ENCODE measurements at regions not wholly inside any gene's neighbourhood (a gene's known extent, or its start where the extent isn't known, plus 50 kb on each side); places are given as distances from the start of the nearest gene placed in this dataset.

DNA sequence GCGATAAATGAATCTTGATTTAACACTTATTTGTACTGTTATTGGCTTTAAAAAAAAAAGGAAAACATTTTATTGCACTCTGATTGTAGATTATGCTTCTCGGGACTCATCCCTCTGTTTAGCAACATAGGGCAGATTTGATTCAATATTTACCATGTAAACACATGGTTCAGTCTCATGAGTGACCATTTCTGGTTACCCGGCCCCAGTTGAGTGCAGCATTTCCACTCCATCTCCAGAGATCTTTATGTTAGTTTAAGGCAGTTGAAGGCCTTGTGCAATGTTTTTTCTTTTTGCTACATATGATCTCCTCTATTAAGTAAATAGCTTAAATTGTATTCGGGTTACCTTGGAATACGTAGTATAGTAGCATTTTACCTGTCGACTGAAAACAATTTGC lies 143.3 kb upstream of the RPS6KA3 start:
- Histone ChIP-seq H3K27me3 (ENCODE audit: low read length) (no peaks in the 10 kb centered on the region), H2AFZ (ENCODE audit: low read length) (no peak overlapping the region), H3K27ac (ENCODE audit: low read length) (no peak overlapping the region), H3K9ac (ENCODE audit: low read length) (no peak overlapping the region), H3K4me3 (ENCODE audit: low read length) (no peak overlapping the region), H3K4me2 (ENCODE audit: low read depth, low read length, poor library complexity, severe bottlenecking) (no peak overlapping the region), H3K36me3 (ENCODE audit: insufficient read depth, low read length) (no peaks in the 10 kb centered on the region), H3K9me2 (replicated peaks; ENCODE audit: insufficient read depth, low read length) (no peaks in the 10 kb centered on the region), H4K20me1 (ENCODE audit: insufficient read depth, low read depth, low read length) (no peaks in the 10 kb centered on the region), H3K79me2 (ENCODE audit: low read length) (no peaks in the 10 kb centered on the region), H3K4me1 (ENCODE audit: low read length) (no peaks in the 10 kb centered on the region), H3K9me3 (ENCODE audit: low read length) (no peaks in the 10 kb centered on the region)
- DNase-seq = no peak

DNA sequence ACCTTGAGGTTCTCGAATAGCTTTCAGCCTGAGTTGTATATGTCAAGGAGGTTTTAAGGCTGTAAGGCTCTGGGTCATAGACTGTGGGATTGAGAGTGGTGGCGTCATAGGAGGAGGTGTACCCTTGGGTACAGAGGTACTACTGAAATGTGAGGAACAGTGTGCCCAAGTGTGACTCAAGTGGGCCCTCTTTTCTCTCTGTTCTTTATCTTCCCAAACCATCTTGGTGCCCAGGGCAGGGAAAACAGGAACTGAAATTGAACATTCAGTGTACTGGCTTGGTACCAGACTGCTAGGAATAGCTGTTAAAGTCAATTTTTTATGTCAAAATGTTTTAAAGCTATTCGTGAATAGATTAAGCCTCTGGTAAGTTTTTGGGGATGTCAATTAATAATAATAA lies 136.2 kb upstream of the RPS6KA3 start:
- Histone ChIP-seq H3K4me2 (ENCODE audit: low read depth, low read length, poor library complexity, severe bottlenecking) (no peak overlapping the region), H3K9me3 (ENCODE audit: low read length) (no peaks in the 10 kb centered on the region), H3K4me3 (ENCODE audit: low read length) (no peak overlapping the region), H3K9me2 (replicated peaks; ENCODE audit: insufficient read depth, low read length) (peaks cover 4% of the 10 kb centered on the region; the same call in 1 of the 2 replicates), H3K4me1 (ENCODE audit: low read length) (no peaks in the 10 kb centered on the region), H4K20me1 (ENCODE audit: insufficient read depth, low read depth, low read length) (no peaks in the 10 kb centered on the region), H3K9ac (ENCODE audit: low read length) (no peak overlapping the region), H3K36me3 (ENCODE audit: insufficient read depth, low read length) (no peaks in the 10 kb centered on the region), H3K79me2 (ENCODE audit: low read length) (no peaks in the 10 kb centered on the region), H3K27ac (ENCODE audit: low read length) (no peak overlapping the region), H2AFZ (ENCODE audit: low read length) (no peak overlapping the region), H3K27me3 (ENCODE audit: low read length) (no peaks in the 10 kb centered on the region)
- no peak for DNase-seq

DNA sequence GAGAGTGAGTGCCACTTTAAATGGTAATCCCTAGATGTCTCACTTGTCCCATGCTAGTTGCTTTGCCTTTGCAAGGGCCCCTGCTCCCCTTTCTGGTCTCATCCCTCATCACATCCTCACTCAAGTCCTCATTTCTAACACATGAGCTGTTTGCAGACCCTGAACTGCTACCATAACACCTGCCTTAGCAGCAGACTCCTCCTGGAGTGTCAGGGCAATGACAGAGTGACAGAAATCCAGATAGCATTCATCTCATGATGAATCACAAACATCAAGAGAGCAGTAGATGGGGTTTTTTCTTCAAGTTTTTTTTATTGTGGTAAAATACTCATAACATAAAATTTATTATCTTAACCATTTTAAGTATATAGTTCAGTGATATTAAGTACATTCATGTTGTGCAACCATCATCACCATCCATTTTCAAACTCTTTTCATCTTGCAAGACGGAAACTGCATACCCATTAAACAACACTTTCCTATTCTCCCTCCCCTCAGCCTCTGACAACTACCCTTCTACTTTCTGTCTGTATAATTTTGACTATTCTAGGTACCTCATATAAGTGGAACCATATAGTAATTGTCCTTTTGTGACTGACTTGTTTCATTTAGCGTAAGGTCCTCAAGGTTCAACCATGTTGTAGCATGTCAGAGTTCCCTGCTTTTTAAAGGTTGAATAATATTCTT lies 133.2 kb upstream of the RPS6KA3 start:
- Histone ChIP-seq H4K20me1 (ENCODE audit: insufficient read depth, low read depth, low read length) (no peaks in the 10 kb centered on the region), H3K27me3 (ENCODE audit: low read length) (no peaks in the 10 kb centered on the region)

DNA sequence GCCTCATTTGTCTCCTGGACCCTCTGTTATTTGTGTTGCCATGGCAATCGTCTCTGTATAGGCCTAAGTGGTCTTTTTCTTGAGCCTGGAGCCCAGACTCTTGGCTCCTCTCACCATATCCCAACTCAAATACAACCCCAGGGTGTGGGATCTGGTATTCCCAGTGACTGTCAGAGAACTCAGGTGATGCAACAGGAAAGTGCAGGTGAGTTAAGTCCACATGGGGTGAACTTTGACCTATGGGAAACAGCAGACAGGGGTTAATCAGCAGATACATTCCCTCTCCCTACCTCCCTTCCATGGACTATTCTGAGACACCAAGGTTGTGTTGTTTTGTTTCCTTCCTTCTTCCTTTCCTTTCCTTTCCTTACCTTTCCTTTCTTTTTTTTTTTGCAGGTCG lies 130.9 kb upstream of the RPS6KA3 start:
- H2AFZ ChIP-seq (ENCODE audit: low read length) = no peak overlapping the region
- no peaks in the 10 kb centered on the region for H3K9me2 ChIP-seq (replicated peaks; ENCODE audit: insufficient read depth, low read length)
- no peak overlapping the region for H3K4me3 ChIP-seq (ENCODE audit: low read length)
- H3K27me3 ChIP-seq (ENCODE audit: low read length) = no peaks in the 10 kb centered on the region
- H4K20me1 ChIP-seq (ENCODE audit: insufficient read depth, low read depth, low read length) = no peaks in the 10 kb centered on the region
- H3K9ac ChIP-seq (ENCODE audit: low read length) = no peak overlapping the region
- H3K79me2 ChIP-seq (ENCODE audit: low read length) = no peaks in the 10 kb centered on the region
- no peaks in the 10 kb centered on the region for H3K36me3 ChIP-seq (ENCODE audit: insufficient read depth, low read length)
- H3K4me2 ChIP-seq (ENCODE audit: low read depth, low read length, poor library complexity, severe bottlenecking) = no peak overlapping the region
- H3K4me1 ChIP-seq (ENCODE audit: low read length) = no peaks in the 10 kb centered on the region
- no peak overlapping the region for H3K27ac ChIP-seq (ENCODE audit: low read length)
- no peak for DNase-seq
- no peaks in the 10 kb centered on the region for H3K9me3 ChIP-seq (ENCODE audit: low read length)

More for the DNA sequence above, 133.2 kb upstream of the RPS6KA3 start:
- no peak for DNase-seq
- Histone ChIP-seq H3K27ac (ENCODE audit: low read length) (no peak overlapping the region), H3K9me2 (replicated peaks; ENCODE audit: insufficient read depth, low read length) (peaks cover 4% of the 10 kb centered on the region; the same call in 1 of the 2 replicates), H3K9ac (ENCODE audit: low read length) (no peak overlapping the region), H3K9me3 (ENCODE audit: low read length) (no peaks in the 10 kb centered on the region), H3K36me3 (ENCODE audit: insufficient read depth, low read length) (no peaks in the 10 kb centered on the region), H3K4me3 (ENCODE audit: low read length) (no peak overlapping the region), H3K4me2 (ENCODE audit: low read depth, low read length, poor library complexity, severe bottlenecking) (no peak overlapping the region), H2AFZ (ENCODE audit: low read length) (no peak overlapping the region), H3K79me2 (ENCODE audit: low read length) (no peaks in the 10 kb centered on the region), H3K4me1 (ENCODE audit: low read length) (no peaks in the 10 kb centered on the region)

DNA sequence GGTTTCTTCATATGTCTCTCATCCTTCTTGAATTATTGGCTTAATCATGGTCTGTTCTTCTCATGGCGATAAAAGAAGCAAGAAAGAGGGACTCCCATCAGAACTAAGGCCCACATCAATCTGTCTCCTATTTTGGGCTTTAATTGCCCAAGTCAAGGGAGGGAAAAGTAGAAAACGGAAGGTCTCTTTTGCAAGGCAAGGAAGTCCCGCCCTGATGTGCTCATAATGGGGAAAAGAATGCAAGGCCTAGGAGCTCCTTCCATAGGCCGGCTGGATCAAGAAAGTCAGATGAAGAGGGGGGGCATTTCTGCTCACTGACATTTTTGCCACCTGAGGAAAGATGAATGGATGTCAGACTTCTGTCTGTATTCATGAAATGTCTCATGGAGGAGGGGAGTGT lies 127.7 kb upstream of the RPS6KA3 start:
- Histone ChIP-seq H3K4me3 (ENCODE audit: low read length) (no peak overlapping the region), H3K27ac (ENCODE audit: low read length) (no peak overlapping the region), H3K9ac (ENCODE audit: low read length) (no peak overlapping the region), H3K9me2 (replicated peaks; ENCODE audit: insufficient read depth, low read length) (no peaks in the 10 kb centered on the region), H4K20me1 (ENCODE audit: insufficient read depth, low read depth, low read length) (no peaks in the 10 kb centered on the region), H3K9me3 (ENCODE audit: low read length) (no peaks in the 10 kb centered on the region), H3K27me3 (ENCODE audit: low read length) (no peaks in the 10 kb centered on the region), H3K4me2 (ENCODE audit: low read depth, low read length, poor library complexity, severe bottlenecking) (no peak overlapping the region), H3K79me2 (ENCODE audit: low read length) (no peaks in the 10 kb centered on the region), H3K36me3 (ENCODE audit: insufficient read depth, low read length) (no peaks in the 10 kb centered on the region), H2AFZ (ENCODE audit: low read length) (no peak overlapping the region), H3K4me1 (ENCODE audit: low read length) (no peaks in the 10 kb centered on the region)
- DNase-seq = no peak

DNA sequence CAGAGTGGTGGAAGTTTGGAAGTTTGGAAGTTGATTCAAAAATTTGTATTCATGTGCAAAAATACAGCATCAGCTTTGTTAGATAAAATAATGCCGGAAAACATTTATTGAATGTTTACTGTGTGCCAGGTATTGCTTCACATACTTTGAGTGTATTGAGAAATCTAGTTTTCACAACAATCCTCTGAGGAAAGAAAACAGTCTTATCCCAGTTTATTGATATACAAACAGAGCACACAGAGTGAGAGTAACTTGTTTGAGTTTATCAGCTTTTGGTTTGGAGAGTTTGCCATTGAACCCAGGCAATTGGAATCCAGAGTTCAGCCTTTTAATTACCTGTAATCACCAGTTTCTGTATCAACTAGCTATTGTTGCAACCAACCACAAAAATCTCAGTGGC lies 127.2 kb upstream of the RPS6KA3 start:
- DNase-seq = no peak
- Histone ChIP-seq H3K79me2 (ENCODE audit: low read length) (no peaks in the 10 kb centered on the region), H3K9ac (ENCODE audit: low read length) (no peak overlapping the region), H3K4me3 (ENCODE audit: low read length) (no peak overlapping the region), H2AFZ (ENCODE audit: low read length) (no peak overlapping the region), H3K27ac (ENCODE audit: low read length) (no peak overlapping the region), H3K4me1 (ENCODE audit: low read length) (no peaks in the 10 kb centered on the region), H3K36me3 (ENCODE audit: insufficient read depth, low read length) (no peaks in the 10 kb centered on the region), H4K20me1 (ENCODE audit: insufficient read depth, low read depth, low read length) (no peaks in the 10 kb centered on the region), H3K9me2 (replicated peaks; ENCODE audit: insufficient read depth, low read length) (no peaks in the 10 kb centered on the region), H3K4me2 (ENCODE audit: low read depth, low read length, poor library complexity, severe bottlenecking) (no peak overlapping the region), H3K27me3 (ENCODE audit: low read length) (no peaks in the 10 kb centered on the region), H3K9me3 (ENCODE audit: low read length) (no peaks in the 10 kb centered on the region)

DNA sequence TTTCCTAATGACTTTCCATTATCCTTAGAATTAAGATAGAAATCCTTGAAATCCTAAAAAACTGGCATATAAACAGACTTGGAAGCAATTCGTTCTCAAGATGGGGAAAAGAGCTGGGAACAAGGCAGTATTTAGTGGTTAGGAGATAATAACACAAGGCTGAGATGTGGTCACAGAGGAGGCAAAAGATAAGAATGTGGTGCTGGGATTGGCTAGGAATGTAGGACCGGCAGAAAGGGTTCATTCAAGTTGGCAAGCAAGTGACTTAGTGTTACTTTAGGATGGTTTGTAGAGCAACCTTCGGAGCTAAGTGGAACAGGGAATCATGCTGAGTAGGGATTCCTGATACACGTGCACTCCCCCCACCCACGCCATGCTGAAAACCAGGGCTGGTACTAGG lies 121.9 kb upstream of the RPS6KA3 start:
- H3K9ac ChIP-seq (ENCODE audit: low read length) = no peak overlapping the region
- H2AFZ ChIP-seq (ENCODE audit: low read length) = no peak overlapping the region
- no peak overlapping the region for H3K4me3 ChIP-seq (ENCODE audit: low read length)
- no peaks in the 10 kb centered on the region for H4K20me1 ChIP-seq (ENCODE audit: insufficient read depth, low read depth, low read length)
- no peaks in the 10 kb centered on the region for H3K79me2 ChIP-seq (ENCODE audit: low read length)
- no peaks in the 10 kb centered on the region for H3K4me1 ChIP-seq (ENCODE audit: low read length)
- H3K27ac ChIP-seq (ENCODE audit: low read length) = no peak overlapping the region
- no peak for DNase-seq
- no peaks in the 10 kb centered on the region for H3K9me3 ChIP-seq (ENCODE audit: low read length)
- no peaks in the 10 kb centered on the region for H3K9me2 ChIP-seq (replicated peaks; ENCODE audit: insufficient read depth, low read length)
- H3K4me2 ChIP-seq (ENCODE audit: low read depth, low read length, poor library complexity, severe bottlenecking) = no peak overlapping the region
- no peaks in the 10 kb centered on the region for H3K36me3 ChIP-seq (ENCODE audit: insufficient read depth, low read length)
- no peaks in the 10 kb centered on the region for H3K27me3 ChIP-seq (ENCODE audit: low read length)

DNA sequence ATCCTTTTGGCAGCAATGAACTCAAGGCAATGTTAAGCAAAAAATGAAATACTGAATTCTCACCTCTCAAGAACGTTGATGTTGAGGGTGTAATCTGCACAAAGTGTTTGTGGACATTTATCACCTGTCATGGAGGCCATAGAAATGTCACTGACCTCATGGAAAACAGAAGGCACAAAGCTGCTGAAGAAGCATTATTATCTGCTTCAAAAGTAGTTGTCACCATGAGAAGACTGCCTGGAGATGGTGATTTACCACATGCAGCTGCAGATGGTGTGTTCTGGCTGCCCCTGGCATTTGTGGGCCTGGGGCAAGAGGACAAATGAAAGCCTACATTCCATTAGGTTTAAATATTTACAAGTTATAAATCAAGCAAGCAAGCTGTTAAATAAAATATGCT lies 116.8 kb upstream of the RPS6KA3 start:
- H3K79me2 ChIP-seq (ENCODE audit: low read length) = no peaks in the 10 kb centered on the region
- no peak overlapping the region for H3K4me2 ChIP-seq (ENCODE audit: low read depth, low read length, poor library complexity, severe bottlenecking)
- H3K9me3 ChIP-seq (ENCODE audit: low read length) = no peaks in the 10 kb centered on the region
- no peak for DNase-seq
- H3K4me1 ChIP-seq (ENCODE audit: low read length) = no peaks in the 10 kb centered on the region
- no peak overlapping the region for H3K27ac ChIP-seq (ENCODE audit: low read length)
- no peaks in the 10 kb centered on the region for H3K9me2 ChIP-seq (replicated peaks; ENCODE audit: insufficient read depth, low read length)
- no peaks in the 10 kb centered on the region for H4K20me1 ChIP-seq (ENCODE audit: insufficient read depth, low read depth, low read length)
- no peaks in the 10 kb centered on the region for H3K27me3 ChIP-seq (ENCODE audit: low read length)
- H3K4me3 ChIP-seq (ENCODE audit: low read length) = no peak overlapping the region
- no peaks in the 10 kb centered on the region for H3K36me3 ChIP-seq (ENCODE audit: insufficient read depth, low read length)
- H3K9ac ChIP-seq (ENCODE audit: low read length) = no peak overlapping the region
- no peak overlapping the region for H2AFZ ChIP-seq (ENCODE audit: low read length)
